DMS 273 (cell line): ENCODE measurements at regions not wholly inside any gene's neighbourhood (a gene's known extent, or its start where the extent isn't known, plus 50 kb on each side); places are given as distances from the start of the nearest gene placed in this dataset.

Source experiments
- DNase-seq: peaks from one replicate; lab custom pipeline; 2025; ENCODE audit not compliant: unreplicated experiment; lab: John Stamatoyannopoulos, UW

GRCh38 chr6:152904678-152905077 is 78.2 kb downstream of the FBXO5 start:
- DNase-seq: no peak

DNA sequence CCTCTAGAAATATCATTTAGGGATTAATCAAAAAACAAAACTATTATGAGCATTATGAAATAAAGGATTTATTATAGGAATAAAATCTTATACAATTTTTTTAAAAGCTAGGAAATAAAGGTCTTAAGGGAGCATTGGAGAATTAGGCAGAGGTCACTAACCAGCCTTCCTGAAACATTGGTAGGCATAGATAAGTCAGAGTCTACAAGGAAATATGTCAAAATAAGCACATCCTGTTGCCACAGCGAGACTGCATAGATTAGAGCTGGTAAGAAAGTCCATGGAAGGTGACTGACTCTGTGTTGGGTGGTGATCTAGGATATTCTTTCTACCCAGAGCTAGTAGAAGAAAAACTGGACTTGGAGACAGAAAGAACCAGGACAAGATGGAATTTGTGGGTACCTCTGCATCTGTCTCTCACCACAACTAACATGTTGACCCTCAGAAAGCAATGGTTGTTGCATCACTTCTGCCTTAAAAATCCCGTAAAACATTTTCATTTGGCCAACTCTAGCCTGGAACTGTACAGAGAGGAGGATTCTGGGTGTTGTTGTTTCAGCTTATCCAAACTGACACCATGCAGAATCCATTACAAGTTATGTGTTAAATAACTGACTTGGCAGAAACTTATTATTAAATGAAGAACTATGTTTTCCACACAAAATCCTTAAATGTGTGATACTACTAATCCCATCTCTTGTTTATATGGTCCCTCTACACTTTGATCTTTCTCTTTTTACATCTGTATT is 77.1 kb downstream of the FBXO5 start:
- no peak for DNase-seq

GRCh38 chr6:152909241-152909640 is 73.6 kb downstream of the FBXO5 start:
- no peak for DNase-seq

- no peak for DNase-seq
These were observed 66.8 kb downstream of the FBXO5 start for GRCh38 chr6:152916035-152916434.

DNA sequence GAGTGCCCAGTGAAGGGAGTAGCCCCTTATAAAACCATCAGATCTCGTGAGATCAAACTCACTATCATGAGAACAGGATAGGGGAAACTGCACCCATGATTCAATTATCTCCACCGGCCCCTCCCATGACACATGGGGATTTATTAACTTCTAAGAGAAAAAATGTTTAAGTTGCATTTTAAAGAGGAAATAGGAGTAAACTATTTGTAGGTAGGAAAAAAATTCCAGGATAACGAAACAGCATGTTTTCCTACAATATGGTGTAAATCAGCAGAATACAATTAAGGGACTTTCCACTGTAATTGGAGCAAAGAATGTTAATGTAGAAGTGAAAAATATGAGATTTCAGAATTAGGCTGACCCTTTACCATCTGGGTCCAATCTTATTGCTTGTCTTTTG is 63.9 kb downstream of the FBXO5 start:
- no peak for DNase-seq

DNA sequence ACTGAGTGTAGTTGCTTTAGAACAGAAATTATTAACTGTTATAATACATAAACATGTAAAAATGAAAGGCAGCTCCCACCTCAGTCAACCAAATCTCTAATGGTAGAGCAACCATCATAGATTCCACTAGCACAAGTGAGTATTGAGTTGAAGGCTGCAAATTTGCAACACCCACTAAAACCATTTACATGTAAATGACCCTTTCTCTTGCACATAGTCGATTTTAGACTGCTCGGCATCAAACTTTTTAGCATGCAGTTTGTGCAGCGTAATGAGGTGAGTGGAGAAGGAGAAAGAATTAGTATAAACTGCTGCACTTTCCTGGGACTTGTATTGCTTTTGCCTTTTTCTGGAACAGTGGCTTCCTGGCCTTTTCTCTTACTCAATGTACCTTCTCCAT is 62.8 kb downstream of the FBXO5 start:
- no peak for DNase-seq
